ENCODE measurements at regions not wholly inside any gene's neighbourhood (a gene's known extent, or its start where the extent isn't known, plus 50 kb on each side); places are given as distances from the start of the nearest gene placed in this dataset.

DNA sequence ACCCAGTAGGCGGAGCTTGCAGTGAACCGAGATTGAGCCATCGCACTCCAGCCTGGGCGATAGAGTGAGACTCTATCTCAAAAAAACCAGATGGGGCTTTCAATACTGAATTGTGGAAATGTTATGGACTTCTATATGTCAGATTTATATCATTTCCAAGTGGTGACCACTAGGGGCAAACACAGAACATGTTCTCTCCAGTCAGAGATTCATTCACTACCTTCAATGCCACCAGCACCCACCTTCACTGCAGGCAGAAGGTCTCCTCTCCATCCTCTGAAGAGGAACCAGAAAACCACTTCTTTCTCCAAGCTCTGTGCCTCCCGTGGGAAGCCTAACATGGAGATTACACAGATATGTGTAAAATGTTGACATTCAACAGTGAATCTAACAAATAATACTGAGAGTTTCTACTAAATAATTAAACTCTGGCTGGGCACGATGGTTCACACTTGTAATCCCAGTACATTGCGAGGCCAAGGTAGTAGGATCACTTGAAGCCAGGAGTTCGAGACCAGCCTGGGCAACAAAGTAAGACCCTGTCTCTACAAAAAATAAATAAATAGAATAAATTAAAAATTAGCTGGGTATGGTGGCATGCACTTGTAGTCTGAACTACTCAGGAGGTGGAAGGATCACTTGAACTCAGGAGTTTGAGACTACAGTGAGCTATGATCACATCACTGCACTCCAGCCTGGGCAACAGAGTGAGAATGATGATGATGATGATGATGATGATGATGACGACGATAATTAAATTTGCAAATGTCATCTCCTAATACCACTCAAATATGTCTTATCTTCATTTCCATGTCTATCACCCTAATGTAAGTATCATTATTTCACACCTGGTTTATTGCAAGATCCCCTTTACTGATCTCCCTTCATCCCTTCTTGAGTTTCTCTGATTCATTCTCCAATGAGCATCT, 151.1 kb downstream of the ZNF281 start:
- FAIRE-seq: peak; percentile 64

More for the DNA sequence above, 151.1 kb downstream of the ZNF281 start:
- intact Hi-C loops (cut with micrococcal nuclease; ENCODE audit: unreplicated experiment): loop anchor here (2.0 kb wide), 1 partner anchor 16 kb away; no protein-coding TSS in a partner anchor
- Histone ChIP-seq H2AFZ (ENCODE audit: low read length) (no peak overlapping the region), H3K9ac (ENCODE audit: insufficient read depth, low read depth, low read length) (no peak overlapping the region), H3K27ac (ENCODE audit: extremely low read length, insufficient read depth, low read length) (no peak overlapping the region), H3K4me1 (ENCODE audit: insufficient read depth, low read length) (peaks cover 46% of the 10 kb centered on the region), H3K36me3 (replicated peaks in 1 of 2; ENCODE audit: control insufficient read depth in 1 of 2, insufficient read depth in 2 of 2, low read length in 2 of 2) (no peaks in the 10 kb centered on the region), H3K27me3 (ENCODE audit: control insufficient read depth in 1 of 2, insufficient read depth in 2 of 2, low read length in 2 of 2) (no peaks in the 10 kb centered on the region; a peak in 2 of 5 replicates), H3K4me2 (ENCODE audit: low read depth, low read length) (peak overlapping the region; percentile 39; the same call in 1 of the 2 replicates), H3K4me3 (replicated peaks in 1 of 3; ENCODE audit: insufficient read depth in 1 of 3, low read depth in 2 of 3, low read length in 3 of 3) (no peak overlapping the region), H3K9me3 (ENCODE audit: low read length) (no peaks in the 10 kb centered on the region), H4K20me1 (ENCODE audit: insufficient read depth, low read length) (no peaks in the 10 kb centered on the region), H3K79me2 (ENCODE audit: insufficient read depth, low read length) (no peaks in the 10 kb centered on the region)
- POLR2A ChIA-PET: no interaction called here
- ATAC-seq (peak; percentile 70), DNase-seq (ENCODE audit: low spot score) (peak; percentile 52)
- in situ Hi-C loops (cut with HindIII; ENCODE audit: extremely low pct_ligation_motif_present, low pct_unique_long_range_greater_than_20kb): loop anchor here (25.0 kb wide), 1 partner anchor 571 kb away; no protein-coding TSS in a partner anchor
- CTCF ChIA-PET (ENCODE audit: low intra/inter-chr PET ratio, low total read pairs): interaction anchor here (1.5 kb wide), 1 partner anchor 21 kb away, joined by 4 read pairs; no protein-coding TSS in a partner anchor
- TF ChIP-seq KMT2A (CRISPR knock-in tag; IDR thresholded peaks at IDR 0.05) (no peak), RAD21 (CRISPR knock-in tag; IDR thresholded peaks at IDR 0.05) (0 out of 2 replicates have a peak, but pooled peaks have one; percentile 21), GATAD2A (CRISPR knock-in tag; IDR thresholded peaks at IDR 0.05) (0 out of 2 replicates have a peak, but pooled peaks have one; percentile 18), SMC3 (IDR thresholded peaks at IDR 0.05; ENCODE audit: low read length) (0 out of 2 replicates have a peak, but pooled peaks have one; percentile 33), STAG1 (CRISPR knock-in tag; IDR thresholded peaks at IDR 0.05) (peak; percentile 70), ATF1 (CRISPR knock-in tag; IDR thresholded peaks at IDR 0.05) (0 out of 2 replicates have a peak, but pooled peaks have one; percentile 6), CREB1 (IDR thresholded peaks at IDR 0.05) (peak; percentile 69; the same call in 1 of the 2 replicates), CREB1 (CRISPR knock-in tag; IDR thresholded peaks at IDR 0.05) (no peak), SNAI1 (CRISPR knock-in tag; IDR thresholded peaks at IDR 0.05; ENCODE audit: borderline replicate concordance) (no peak)
- TF ChIP-seq, protein P1, sequence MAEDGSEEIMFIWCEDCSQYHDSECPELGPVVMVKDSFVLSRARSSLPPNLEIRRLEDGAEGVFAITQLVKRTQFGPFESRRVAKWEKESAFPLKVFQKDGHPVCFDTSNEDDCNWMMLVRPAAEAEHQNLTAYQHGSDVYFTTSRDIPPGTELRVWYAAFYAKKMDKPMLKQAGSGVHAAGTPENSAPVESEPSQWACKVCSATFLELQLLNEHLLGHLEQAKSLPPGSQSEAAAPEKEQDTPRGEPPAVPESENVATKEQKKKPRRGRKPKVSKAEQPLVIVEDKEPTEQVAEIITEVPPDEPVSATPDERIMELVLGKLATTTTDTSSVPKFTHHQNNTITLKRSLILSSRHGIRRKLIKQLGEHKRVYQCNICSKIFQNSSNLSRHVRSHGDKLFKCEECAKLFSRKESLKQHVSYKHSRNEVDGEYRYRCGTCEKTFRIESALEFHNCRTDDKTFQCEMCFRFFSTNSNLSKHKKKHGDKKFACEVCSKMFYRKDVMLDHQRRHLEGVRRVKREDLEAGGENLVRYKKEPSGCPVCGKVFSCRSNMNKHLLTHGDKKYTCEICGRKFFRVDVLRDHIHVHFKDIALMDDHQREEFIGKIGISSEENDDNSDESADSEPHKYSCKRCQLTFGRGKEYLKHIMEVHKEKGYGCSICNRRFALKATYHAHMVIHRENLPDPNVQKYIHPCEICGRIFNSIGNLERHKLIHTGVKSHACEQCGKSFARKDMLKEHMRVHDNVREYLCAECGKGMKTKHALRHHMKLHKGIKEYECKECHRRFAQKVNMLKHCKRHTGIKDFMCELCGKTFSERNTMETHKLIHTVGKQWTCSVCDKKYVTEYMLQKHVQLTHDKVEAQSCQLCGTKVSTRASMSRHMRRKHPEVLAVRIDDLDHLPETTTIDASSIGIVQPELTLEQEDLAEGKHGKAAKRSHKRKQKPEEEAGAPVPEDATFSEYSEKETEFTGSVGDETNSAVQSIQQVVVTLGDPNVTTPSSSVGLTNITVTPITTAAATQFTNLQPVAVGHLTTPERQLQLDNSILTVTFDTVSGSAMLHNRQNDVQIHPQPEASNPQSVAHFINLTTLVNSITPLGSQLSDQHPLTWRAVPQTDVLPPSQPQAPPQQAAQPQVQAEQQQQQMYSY (CRISPR knock-in tag; IDR thresholded peaks at IDR 0.05): no peak
- TF ChIP-seq, protein P2, sequence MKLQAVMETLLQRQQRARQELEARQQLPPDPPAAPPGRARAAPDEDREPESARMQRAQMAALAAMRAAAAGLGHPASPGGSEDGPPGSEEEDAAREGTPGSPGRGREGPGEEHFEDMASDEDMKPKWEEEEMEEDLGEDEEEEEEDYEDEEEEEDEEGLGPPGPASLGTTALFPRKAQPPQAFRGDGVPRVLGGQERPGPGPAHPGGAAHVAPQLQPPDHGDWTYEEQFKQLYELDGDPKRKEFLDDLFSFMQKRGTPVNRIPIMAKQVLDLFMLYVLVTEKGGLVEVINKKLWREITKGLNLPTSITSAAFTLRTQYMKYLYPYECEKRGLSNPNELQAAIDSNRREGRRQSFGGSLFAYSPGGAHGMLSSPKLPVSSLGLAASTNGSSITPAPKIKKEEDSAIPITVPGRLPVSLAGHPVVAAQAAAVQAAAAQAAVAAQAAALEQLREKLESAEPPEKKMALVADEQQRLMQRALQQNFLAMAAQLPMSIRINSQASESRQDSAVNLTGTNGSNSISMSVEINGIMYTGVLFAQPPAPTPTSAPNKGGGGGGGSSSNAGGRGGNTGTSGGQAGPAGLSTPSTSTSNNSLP (IDR thresholded peaks at IDR 0.05; ENCODE audit: low read depth, low read length): peak; percentile 85
- TF ChIP-seq, protein P3, sequence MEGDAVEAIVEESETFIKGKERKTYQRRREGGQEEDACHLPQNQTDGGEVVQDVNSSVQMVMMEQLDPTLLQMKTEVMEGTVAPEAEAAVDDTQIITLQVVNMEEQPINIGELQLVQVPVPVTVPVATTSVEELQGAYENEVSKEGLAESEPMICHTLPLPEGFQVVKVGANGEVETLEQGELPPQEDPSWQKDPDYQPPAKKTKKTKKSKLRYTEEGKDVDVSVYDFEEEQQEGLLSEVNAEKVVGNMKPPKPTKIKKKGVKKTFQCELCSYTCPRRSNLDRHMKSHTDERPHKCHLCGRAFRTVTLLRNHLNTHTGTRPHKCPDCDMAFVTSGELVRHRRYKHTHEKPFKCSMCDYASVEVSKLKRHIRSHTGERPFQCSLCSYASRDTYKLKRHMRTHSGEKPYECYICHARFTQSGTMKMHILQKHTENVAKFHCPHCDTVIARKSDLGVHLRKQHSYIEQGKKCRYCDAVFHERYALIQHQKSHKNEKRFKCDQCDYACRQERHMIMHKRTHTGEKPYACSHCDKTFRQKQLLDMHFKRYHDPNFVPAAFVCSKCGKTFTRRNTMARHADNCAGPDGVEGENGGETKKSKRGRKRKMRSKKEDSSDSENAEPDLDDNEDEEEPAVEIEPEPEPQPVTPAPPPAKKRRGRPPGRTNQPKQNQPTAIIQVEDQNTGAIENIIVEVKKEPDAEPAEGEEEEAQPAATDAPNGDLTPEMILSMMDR (CRISPR knock-in tag; IDR thresholded peaks at IDR 0.05): peak; percentile 51
- BruUV-seq (replicated peaks): no TSS peak
- WGBS (ENCODE audit: low lambda C conversion rate): 52% methylated on average over 10 of the region's 10 CpGs

Measured in HepG2 (cell line).